ENCODE measurements at regions not wholly inside any gene's neighbourhood (a gene's known extent, or its start where the extent isn't known, plus 50 kb on each side); places are given as distances from the start of the nearest gene placed in this dataset.
A peak's percentile ranks its signal among the peaks of the same experiment; 100 is the strongest.

DNA sequence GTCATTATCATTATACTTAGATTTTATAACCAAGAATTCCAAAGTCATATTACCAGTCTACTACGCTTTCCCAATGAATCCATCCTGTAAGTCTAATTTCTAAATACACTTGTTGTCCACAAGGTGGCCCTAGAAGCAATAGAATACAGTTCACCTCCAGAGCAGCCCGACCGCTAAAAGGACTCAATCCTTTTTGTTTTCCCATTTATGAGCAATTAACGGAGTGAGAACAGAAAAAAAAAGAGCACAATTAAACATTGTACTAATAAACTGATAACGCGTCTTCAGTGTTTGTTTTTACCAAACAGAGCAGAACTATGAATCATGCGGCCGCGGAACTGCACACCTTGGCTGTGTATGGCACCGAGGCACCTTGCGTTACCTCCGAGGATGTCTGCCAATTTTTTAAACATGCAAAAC, 160.7 kb upstream of the DAPK1 start:
- TF ChIP-seq, protein P1, sequence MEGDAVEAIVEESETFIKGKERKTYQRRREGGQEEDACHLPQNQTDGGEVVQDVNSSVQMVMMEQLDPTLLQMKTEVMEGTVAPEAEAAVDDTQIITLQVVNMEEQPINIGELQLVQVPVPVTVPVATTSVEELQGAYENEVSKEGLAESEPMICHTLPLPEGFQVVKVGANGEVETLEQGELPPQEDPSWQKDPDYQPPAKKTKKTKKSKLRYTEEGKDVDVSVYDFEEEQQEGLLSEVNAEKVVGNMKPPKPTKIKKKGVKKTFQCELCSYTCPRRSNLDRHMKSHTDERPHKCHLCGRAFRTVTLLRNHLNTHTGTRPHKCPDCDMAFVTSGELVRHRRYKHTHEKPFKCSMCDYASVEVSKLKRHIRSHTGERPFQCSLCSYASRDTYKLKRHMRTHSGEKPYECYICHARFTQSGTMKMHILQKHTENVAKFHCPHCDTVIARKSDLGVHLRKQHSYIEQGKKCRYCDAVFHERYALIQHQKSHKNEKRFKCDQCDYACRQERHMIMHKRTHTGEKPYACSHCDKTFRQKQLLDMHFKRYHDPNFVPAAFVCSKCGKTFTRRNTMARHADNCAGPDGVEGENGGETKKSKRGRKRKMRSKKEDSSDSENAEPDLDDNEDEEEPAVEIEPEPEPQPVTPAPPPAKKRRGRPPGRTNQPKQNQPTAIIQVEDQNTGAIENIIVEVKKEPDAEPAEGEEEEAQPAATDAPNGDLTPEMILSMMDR (conservative IDR thresholded peaks at IDR 0.05; ENCODE audit: low read length) = peak; percentile 87
- no peak for TF ChIP-seq EZH2phosphoT487 (IDR thresholded peaks at IDR 0.05; ENCODE audit: borderline replicate concordance, low read depth, low read length)

Data from OCI-LY7 (cell line).